Activated CD4-positive, alpha-beta T cell treated with anti-CD3 and anti-CD28 coated beads, Interleukin-2, amount 50 U/mL, for 48 hours (primary cell): ENCODE measurements at regions not wholly inside any gene's neighbourhood (a gene's known extent, or its start where the extent isn't known, plus 50 kb on each side); places are given as distances from the start of the nearest gene placed in this dataset.
A peak's percentile ranks its signal among the peaks of the same experiment; 100 is the strongest.
"Not testable (repeated sequence)": the region's sequence is repeated elsewhere in the genome, so short reads cannot be mapped to it uniquely, and the experiment has no call there.

ENCODE experiments used
- DNase-seq, 2 experiments: peaks; one replicate each; pipeline ENCODE4 v3.0.0-alpha.2; 2020

DNA sequence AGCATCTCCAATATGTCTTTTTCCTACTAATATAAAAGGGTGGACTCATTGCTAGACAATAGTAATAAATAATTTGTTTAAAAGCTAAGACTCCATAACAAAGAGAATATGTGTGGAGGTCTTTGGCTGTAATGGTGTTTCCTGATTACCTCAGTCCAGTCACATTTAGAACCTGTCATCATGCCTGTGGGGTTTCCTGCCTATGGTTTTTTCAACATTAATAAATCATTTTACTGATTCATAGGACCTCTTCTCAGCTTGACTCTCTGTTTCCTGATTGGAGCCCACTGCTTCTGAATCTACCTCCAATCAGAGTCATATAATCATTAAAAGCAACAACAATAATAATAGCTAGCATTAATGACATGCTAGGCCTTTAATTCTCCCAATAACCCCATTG is 52.4 kb upstream of the GNAI1 start:
- DNase-seq = no peak

DNA sequence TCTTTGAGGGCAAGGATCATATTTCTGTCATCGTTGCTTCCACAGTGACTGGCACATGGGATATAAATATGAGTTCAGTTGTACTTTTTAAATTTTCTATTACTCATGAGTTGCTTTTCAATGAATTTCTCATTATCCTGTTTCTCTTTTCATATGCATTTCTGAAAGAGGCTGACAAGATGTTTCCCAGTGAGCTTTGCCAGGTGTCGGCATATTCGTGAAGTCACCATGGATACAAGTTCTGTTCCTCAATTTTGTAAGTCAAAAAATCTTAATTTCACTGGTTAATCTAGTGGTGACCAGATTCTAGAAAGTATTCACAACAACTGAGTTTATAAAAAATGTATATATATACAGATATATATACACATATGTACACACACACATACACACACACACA is 55.7 kb upstream of the GNAI1 start:
- DNase-seq = no peak

DNA sequence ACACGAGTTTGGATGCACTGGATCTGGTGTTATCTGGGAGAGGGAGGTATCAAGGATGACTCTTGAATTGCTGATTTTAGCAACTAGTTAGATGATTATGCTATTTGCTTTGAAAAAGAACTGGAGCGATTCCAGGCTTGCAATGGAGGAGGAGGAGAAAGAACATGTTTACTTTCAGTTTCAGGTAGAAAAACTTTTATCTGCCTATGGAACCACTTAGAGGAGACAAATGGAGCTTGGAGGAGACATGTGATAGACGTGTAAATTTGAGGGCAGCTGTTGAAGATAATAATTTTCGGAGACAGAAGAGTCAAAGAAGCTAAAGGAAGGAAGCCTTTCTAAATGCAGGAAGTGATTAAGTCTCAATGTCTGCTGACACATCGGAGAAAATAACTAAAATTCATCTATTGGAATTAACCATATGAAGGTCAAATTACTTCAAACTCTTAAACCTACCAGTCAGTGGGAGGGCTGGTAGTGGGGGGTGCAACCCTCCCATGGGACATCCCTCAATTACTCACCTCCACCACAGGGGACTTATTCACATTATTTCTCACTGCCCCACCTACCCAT is 56.4 kb upstream of the GNAI1 start:
- peak; percentile 4 to 17 for DNase-seq

DNA sequence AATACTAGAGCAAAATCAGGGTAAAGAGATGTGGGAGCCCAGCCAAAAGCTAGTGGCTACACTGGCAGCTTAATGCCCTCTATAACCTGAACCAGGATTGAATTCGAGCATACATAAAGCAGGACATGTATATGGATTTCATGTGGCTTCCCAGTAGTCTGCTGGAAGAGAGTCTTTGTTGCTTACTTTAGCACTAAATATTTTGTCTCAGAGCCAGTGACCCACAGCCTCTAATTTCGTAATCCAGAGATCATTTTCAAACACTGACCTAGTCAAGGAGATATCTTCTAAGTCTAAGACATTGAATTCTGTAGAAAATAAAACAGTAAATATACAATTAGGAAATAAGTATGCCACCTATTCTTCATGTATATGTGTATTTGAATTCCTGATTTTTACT is 64.2 kb upstream of the GNAI1 start:
- DNase-seq = no peak

DNA sequence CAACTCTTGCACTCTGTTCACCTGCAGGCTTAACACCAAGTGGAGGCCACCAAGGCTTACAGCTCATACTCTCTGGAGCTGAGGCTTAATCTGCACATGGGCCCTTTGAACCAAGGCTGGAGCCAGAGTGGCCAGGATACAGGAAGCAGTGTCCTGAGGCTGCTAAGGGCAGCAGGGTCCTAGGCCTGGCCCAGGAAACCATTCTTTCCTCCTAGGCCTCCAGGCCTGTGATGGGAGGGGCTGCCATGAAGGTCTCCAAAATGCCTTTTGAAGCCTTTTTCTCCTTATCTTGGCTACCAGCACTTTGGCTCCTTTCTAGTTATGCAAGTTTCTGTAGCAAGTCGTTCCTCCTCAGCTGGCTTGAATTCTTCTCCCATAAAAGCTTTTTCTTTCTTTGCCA is 68.0 kb upstream of the GNAI1 start:
- no peak for DNase-seq

DNA sequence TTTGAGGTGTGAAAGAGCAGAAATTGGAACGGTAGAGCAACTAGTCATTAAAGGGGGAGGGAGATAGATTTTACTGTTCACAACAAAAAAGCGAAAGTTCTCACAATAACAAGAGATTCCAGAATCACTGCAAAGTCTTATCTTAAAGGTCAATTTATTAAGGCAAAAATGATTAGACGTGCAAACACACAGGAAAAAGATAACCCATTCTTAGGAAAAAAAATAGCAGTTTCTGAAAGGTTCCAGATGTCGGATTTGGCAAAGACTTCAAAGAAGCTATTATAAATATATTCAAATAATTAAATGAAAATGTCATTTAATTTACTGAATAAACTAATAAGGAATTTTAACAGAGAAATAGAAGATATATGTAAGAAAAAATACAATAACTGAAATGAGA is 70.8 kb upstream of the GNAI1 start:
- no peak for DNase-seq

DNA sequence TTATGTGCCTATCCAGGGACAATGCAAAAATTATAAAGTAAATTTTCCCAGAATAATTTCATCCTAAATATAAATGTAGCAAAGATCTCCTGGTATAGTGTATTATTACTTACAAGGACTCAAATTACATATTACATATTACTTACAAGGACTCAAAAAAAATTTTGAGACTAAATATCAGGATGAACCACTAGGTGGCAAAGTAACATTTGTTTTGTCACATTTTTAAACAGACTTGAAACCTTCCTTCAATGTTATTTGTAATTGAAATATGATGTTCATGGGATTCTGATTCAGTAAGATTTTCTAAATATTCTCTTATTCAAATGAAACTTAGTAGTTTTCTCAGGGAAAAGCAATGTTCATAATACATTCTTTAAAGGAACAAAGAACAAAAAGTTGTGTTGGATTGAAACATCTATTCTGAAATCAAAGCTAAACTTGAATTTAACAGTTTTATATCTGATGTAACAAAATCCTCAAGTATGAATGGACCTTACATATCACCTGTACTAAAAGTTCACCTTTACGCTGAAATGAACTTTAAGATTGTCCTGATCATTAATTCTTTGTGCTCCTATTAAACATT is 74.3 kb upstream of the GNAI1 start:
- no peak for DNase-seq

DNA sequence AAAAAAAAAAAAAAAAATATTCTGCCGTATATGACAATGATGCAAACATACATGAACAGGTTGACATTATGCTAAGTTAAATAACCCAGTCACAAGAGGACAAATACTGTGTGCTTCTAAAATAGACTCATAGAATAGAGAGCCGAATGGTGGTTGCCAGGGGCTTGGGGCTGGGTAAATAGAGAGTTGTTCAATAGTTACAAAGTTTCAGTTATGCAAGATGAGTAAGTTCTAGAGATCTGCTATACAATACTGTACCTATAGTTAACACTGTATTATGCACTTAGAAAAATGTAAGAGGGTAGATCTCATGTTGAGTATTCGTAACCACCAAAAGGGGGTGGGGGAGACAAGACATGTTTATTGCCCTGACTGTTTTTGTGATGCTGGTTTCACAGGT is 77.1 kb upstream of the GNAI1 start:
- no peak for DNase-seq

DNA sequence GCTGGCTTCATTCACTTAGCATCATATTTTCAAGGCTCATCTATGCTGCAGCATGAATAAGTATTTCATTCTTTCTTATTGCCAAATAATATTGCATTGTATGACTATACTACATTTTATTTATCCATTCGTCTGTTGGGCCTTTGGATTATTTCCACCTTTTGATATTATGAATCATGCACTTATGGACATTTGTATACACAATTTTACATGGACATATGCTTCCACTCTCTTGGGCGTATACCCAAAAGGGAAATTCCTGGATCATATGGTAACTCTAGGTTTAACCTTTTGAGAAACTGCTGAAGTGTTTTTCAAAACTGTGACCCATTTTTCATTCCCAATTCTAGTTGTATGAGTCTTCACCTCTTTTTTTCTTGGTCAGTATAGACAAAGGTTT is 80.3 kb upstream of the GNAI1 start:
- DNase-seq = no peak

DNA sequence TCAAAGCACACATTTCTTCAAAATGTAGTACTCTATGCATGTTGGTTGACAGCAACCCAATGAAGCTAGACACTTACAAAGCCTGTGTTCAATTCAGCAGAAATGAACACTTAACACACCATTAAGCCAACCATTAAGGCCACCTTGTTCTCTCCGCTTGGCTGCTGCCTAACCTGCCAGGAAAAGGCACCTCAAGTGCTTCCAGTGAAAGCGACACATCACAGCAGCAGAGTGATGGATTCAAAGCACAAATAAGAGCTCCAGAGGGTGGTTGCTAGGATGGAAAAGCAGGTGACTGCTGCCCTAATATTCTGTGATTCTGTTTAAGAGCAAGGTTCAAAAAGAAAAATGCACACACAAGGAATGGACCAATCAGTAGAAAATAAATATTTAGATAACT is 81.5 kb upstream of the GNAI1 start:
- no peak for DNase-seq

DNA sequence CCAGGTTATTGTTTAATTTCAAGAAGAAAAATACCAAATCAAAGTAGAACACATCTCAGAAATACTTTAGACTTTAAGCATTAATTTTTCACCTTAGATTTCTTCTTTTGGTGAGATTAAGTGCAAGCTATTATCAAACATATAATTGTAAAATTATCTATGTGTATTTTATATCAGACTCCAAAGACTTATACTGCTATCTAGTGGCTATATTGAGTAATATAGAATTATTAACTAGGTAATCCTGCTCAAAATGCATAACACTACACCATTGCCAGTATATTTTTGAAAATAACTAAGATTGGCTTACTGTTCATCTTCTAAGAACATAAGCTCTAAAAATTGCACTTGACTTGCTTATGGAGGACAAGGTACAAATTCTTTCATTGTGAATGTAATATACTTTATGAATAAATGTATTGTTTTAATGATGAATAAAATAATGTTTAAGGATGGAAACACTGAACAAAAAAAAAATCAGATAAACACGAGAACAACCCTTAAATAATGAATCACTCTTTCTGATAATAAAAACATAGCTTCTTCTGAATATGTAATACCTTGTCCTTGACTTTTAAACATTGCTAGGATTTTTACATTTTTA is 86.7 kb upstream of the GNAI1 start:
- no peak for DNase-seq

DNA sequence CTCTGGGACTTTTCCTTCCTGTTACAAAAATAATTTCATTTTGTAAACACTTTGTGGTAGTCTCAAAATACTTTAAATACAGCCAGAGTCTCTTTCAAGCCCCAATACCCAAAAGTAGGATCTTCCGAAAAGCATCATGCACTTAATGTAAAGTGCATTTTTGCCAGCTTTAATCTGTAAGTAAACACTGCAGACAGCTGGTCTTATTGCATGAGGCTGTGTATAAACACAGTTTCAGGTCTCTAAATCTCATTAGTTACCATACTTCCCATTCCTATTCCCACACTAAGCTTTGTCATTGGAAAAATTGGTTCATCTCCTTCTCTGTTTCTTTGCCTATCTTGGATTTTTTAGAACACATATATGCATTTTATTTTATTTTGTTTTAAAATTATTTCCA is 87.6 kb upstream of the GNAI1 start:
- DNase-seq = no peak

DNA sequence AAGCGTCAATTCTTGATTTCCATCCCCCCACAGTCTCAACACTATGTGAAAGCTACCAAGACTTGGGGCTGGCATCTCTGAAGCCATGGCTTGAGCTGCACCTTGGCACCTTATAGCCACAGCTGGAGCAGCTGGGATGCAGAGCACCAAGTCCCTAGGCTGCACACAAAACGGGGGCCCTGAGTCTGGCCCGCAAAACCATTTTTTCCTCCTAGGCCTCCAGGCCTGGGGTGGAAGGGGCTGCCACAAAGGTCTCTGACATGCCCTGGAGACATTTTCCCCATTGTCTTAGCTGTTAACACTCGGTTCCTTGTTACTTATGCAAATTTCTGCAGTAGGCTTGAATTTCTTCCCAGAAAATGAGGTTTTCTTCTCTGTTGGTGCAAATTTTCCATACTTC is 89.8 kb upstream of the GNAI1 start:
- DNase-seq = no peak

DNA sequence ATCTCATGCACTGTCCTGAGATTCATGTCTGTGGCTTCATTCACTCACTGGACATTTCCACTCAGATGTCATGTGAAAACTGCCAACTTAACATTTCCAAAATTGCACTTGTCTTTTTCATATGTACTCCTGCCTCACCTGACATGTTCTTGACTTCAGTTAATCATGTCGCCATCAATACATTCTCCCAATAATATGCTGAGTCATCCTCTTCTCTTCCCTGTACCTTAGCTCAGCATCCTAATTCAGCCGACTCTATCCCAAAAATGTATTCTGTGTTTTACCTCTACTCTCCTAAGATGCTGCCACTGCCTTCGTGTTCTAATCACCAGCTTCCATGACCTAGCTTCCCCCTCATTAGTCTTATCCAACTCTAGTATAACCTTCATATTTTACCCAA is 93.9 kb upstream of the GNAI1 start:
- DNase-seq = no peak

DNA sequence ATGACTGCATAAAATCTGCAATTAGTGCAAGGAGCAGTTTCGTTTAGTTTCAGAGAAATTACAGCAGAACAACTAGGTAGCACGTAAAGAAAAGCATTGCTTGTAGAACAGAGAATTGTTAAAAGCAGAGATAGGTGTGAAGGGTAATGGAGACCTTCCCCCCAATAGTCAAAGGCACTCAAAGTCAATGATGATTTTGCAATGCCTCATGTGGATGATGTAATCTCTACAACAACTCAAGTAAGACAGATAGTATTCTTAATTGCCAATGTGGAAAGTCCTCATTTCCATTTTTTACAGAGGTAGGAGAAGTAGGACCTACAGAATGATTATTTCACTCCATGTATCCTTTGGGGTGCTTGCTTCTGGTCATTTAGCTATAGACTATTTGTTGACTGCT is 94.3 kb upstream of the GNAI1 start:
- DNase-seq = no peak

DNA sequence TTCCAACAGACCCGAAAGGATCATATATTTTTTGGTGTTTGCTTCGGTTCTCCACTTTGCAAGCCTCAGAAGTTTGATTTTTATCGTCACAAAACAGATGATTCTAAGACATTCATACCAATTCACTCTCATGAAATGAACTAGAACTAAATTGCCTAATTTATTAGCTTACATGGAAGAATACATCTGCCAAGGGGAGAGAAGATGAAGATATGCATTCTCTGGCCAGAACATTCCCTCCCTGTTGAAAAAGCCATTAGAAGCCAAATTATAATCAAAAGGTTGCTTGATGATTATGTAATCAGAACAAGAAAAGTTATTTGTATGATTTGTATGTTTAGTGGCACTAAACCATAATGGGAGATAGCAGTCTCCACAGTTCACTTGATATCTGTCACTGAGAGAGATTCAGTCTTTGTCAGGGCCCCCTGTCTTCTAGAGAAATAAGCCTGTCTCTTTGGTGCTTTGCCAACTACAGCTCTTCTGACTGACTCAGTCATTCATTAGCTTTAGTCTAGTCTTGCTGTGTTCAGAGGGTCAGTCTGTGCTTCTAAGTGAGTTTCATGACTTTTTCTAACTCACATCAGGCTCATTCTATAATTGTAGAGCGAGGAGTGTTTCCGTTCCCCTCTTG is 95.3 kb upstream of the GNAI1 start:
- no peak for DNase-seq

DNA sequence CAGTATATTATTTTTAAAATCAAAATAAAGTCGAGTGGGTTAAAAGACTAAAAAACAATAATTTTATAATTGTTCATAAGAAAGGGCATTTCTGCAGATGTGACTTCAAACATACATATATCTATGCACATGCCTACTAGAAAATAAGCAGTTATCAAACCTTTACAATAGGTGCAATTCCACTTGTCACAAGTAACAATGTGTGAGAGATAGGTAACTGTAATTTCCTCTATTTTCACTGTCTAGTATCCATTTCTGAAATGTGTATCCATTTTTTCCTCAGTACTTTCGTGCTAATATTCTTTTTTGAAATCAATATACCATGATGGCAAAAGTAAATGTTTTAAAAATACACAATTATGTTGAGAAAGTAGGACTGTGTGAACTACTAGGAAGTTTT is 96.9 kb upstream of the GNAI1 start:
- DNase-seq = no peak

DNA sequence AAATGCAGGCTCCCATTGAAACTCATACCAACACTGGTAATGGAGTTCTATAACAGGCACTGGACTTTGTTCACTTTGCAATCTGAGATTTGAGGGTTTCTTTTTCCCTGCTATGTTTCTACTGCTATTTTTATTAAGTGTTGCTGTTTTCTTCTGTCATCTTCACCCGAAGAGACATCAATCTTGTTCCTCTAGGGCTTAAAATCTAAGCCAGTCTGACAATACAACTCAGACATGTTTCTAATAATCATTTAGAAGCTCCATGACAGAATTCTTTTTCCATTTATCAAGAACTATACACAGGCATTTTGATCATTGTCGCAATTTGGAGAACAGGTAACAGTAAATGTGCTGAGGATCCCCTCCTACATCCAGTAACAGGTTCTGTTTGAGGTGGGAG is 98.5 kb upstream of the GNAI1 start:
- DNase-seq = no peak

DNA sequence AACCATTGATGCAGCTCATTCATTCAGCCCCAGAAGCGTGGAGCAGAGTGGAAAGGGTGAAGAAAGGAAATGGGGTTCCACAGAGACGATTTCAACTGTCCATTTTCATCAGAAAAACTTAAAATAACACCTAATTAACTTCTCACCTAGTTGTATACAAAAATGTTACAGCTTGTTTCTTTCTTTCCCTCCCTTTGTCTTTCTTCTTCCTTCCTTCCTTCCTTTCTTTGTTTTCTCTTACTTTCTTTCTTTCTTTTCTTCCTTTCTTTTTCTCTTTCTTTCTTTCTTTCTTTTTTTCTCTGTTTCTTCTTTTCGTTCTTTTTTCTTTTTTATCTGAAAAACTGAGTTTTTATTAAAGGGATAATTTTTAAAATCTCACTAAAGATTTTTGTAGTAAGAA is 105.9 kb upstream of the GNAI1 start:
- no peak for DNase-seq

DNA sequence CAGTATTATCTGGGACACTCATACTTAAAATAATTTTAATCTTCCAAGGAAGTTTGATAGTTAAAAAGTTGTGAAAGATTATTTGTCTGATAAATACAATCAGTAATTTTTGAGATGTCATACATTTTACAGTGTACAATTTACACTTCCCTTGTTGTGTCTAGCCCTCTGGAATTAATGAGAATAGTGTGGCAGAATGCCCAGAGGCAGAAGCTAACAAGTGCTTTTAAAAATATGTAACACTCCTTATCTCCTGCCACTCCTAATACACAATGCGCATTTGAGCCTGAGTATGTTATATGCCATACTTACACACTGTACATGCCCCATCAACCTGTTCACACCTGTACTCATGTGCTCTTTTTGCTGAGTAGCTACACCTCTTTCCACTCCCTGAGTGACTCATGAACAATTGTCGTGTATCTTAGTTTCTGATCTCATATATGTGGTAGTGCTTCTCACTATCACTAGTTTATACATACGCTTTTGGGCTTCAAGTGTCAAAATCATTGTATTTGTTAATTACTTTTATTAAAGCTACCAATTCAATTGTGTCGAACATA is 106.9 kb upstream of the GNAI1 start:
- no peak for DNase-seq

DNA sequence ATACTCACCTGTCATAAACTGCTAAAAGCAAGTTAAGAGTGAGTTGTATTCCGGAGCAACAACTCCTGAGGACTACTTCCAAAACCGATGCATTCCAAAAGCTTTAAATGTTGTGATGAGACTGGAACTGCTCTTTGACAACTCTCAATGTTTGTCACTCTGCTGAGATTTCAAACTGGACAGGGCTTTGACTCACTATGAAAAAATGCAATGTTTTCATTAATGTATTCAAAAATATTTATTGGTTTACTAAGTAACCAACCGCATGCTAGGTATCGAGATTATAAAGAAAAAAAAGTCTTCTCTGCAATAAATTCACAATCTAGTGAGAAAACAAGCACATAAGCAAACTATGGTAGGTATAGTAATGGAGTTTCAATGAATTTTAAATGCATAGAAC is 107.9 kb upstream of the GNAI1 start:
- no peak for DNase-seq

DNA sequence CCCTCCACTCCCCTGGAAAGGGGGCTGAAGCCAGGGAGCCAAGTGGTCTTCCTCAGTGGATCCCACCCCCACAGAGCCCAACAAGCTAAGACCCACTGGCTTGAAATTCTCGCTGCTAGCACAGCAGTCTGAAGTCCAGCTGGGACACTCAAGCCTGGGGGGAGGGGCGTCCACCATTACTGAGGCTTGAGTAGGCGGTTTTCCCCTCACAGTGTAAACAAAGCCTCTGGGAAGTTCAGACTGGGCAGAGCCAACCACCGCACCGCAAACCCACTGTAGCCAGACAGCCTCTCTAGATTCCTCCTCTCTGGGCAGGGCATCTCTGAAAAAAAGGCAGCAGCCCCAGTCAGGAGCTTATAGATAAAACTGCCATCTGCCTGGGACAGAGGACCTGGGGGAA is 114.4 kb upstream of the GNAI1 start:
- DNase-seq = not testable (repeated sequence)

DNA sequence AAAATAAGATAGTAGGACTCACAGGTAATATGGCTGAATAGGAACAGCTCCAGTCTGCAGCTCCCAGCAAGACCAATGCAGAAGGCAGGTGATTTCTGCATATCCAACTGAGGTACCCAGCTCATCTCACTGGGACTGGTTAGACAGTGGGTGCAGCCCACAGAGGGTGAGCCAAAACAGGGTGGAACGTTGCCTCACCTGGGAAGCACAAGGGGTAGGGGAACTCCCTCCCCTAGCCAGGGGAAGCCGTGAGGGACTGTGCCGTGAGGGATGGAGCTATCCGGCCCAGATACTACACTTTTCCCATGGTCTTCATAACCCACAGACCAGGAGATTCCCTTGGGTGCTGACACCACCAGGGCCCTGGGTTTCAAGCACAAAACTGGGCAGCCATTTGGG is 114.8 kb upstream of the GNAI1 start:
- DNase-seq = not testable (repeated sequence)
